ENCODE measurements at regions not wholly inside any gene's neighbourhood (a gene's known extent, or its start where the extent isn't known, plus 50 kb on each side); places are given as distances from the start of the nearest gene placed in this dataset.

DNA sequence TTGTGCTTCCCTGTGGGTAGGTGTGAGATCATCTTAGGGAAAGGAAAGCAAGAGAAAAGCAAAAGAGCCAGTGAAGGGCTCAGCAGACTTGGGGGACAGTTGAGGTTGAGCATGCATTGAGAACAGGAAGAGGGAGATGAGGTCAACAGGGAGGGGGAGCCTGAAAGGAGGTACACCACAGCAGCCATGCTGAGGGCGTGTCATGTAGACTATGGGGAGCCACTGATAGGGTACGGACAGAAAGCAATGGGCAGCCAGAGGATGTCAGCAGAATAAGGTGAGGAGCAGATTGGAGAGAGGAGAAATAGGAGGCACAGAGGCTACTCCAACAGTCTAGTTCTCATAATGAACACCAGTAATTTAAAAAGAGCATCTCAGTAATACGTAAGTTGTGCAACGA is 351.1 kb upstream of the HTR1E start:
- H3K4me2 ChIP-seq (ENCODE audit: low read depth, low read length), result no peak overlapping the region
- 17% methylated on average over 4 of the region's 4 CpGs for WGBS (ENCODE audit: low lambda C conversion rate)
- no peak overlapping the region for H3K27ac ChIP-seq (ENCODE audit: extremely low read length, insufficient read depth, low read length)
- no peaks in the 10 kb centered on the region for H3K36me3 ChIP-seq (replicated peaks in 1 of 2; ENCODE audit: control insufficient read depth in 1 of 2, insufficient read depth in 2 of 2, low read length in 2 of 2)
- intact Hi-C loops (cut with micrococcal nuclease; ENCODE audit: unreplicated experiment), result no loop called here
- CTCF ChIA-PET (ENCODE audit: low intra/inter-chr PET ratio, low total read pairs), result no interaction called here
- POLR2A ChIA-PET, result no interaction called here
- ATAC-seq (no peak), FAIRE-seq (no peak), DNase-seq (ENCODE audit: low spot score) (no peak)
- TF ChIP-seq RXRB (CRISPR knock-in tag; IDR thresholded peaks at IDR 0.05; ENCODE audit: borderline replicate concordance) (no peak), TAF15 (IDR thresholded peaks at IDR 0.05; ENCODE audit: low read depth, low read length, poor library complexity, severe bottlenecking) (no peak), RORA (CRISPR knock-in tag; IDR thresholded peaks at IDR 0.05) (no peak), NCOR1 (IDR thresholded peaks at IDR 0.05; ENCODE audit: borderline replicate concordance, low read length) (no peak), FOXO4 (CRISPR knock-in tag; conservative IDR thresholded peaks at IDR 0.05) (no peak), ZNF441 (CRISPR knock-in tag; IDR thresholded peaks at IDR 0.05; ENCODE audit: borderline replicate concordance) (no peak), MTA1 (CRISPR knock-in tag; IDR thresholded peaks at IDR 0.05; ENCODE audit: borderline replicate concordance) (no peak)
- no peaks in the 10 kb centered on the region for H3K27me3 ChIP-seq (ENCODE audit: control insufficient read depth in 1 of 2, insufficient read depth in 2 of 2, low read length in 2 of 2)
- H3K9ac ChIP-seq (ENCODE audit: insufficient read depth, low read depth, low read length), result no peak overlapping the region
- BruUV-seq (replicated peaks), result no TSS peak
- no peaks in the 10 kb centered on the region for H3K4me1 ChIP-seq (ENCODE audit: insufficient read depth, low read length)
- in situ Hi-C loops (cut with HindIII; ENCODE audit: extremely low pct_ligation_motif_present, low pct_unique_long_range_greater_than_20kb), result no loop called here
- no peaks in the 10 kb centered on the region for H3K79me2 ChIP-seq (ENCODE audit: insufficient read depth, low read length)
- H2AFZ ChIP-seq (ENCODE audit: low read length), result no peak overlapping the region
- no peak overlapping the region for H3K4me3 ChIP-seq (replicated peaks in 1 of 3; ENCODE audit: insufficient read depth in 1 of 3, low read depth in 2 of 3, low read length in 3 of 3)
- H4K20me1 ChIP-seq (ENCODE audit: insufficient read depth, low read length), result no peaks in the 10 kb centered on the region
- peaks cover 60% of the 10 kb centered on the region for H3K9me3 ChIP-seq (ENCODE audit: low read length)

DNA sequence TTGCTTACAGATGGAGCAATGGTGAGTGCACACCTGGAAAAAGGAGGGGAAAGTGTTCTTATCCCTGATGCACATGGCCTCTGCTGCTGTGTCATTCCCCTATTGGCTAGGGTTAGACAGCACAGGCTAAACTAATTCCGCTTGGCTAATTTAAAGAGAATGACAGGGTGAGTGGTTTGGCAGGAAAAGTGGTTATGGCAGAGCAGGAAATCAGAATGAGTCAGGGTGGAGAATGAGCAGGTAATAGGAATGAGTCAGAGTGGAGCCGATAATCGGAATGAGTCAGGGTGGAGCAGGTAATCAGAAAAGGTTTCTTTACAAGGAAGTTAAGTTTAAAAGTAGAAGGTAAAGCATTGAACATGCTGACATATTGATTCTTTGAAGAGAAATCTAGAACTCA is 355.5 kb upstream of the HTR1E start:
- WGBS (ENCODE audit: low lambda C conversion rate), result 13% methylated on average over 3 of the region's 3 CpGs
- POLR2A ChIA-PET, result no interaction called here
- Histone ChIP-seq H3K27me3 (ENCODE audit: control insufficient read depth in 1 of 2, insufficient read depth in 2 of 2, low read length in 2 of 2) (no peaks in the 10 kb centered on the region), H3K9ac (ENCODE audit: insufficient read depth, low read depth, low read length) (no peak overlapping the region), H3K4me3 (replicated peaks in 1 of 3; ENCODE audit: insufficient read depth in 1 of 3, low read depth in 2 of 3, low read length in 3 of 3) (no peak overlapping the region), H3K79me2 (ENCODE audit: insufficient read depth, low read length) (no peaks in the 10 kb centered on the region), H2AFZ (ENCODE audit: low read length) (no peak overlapping the region), H3K9me3 (ENCODE audit: low read length) (peaks cover 81% of the 10 kb centered on the region), H3K4me2 (ENCODE audit: low read depth, low read length) (no peak overlapping the region), H3K36me3 (replicated peaks in 1 of 2; ENCODE audit: control insufficient read depth in 1 of 2, insufficient read depth in 2 of 2, low read length in 2 of 2) (no peaks in the 10 kb centered on the region), H3K4me1 (ENCODE audit: insufficient read depth, low read length) (no peaks in the 10 kb centered on the region), H3K27ac (ENCODE audit: extremely low read length, insufficient read depth, low read length) (no peak overlapping the region), H4K20me1 (ENCODE audit: insufficient read depth, low read length) (no peaks in the 10 kb centered on the region)
- FAIRE-seq, result no peak
- CTCF ChIA-PET (ENCODE audit: low intra/inter-chr PET ratio, low total read pairs), result no interaction called here
- intact Hi-C loops (cut with micrococcal nuclease; ENCODE audit: unreplicated experiment) (no loop called here), in situ Hi-C loops (cut with HindIII; ENCODE audit: extremely low pct_ligation_motif_present, low pct_unique_long_range_greater_than_20kb) (no loop called here)
- no peak for TF ChIP-seq DBP (CRISPR knock-in tag; IDR thresholded peaks at IDR 0.05; ENCODE audit: not compliant biosample characterization)
- ATAC-seq, result no peak
- DNase-seq (ENCODE audit: low spot score), result no peak
- BruUV-seq (replicated peaks), result no TSS peak
